ENCODE measurements at regions not wholly inside any gene's neighbourhood (a gene's known extent, or its start where the extent isn't known, plus 50 kb on each side); places are given as distances from the start of the nearest gene placed in this dataset.

DNA sequence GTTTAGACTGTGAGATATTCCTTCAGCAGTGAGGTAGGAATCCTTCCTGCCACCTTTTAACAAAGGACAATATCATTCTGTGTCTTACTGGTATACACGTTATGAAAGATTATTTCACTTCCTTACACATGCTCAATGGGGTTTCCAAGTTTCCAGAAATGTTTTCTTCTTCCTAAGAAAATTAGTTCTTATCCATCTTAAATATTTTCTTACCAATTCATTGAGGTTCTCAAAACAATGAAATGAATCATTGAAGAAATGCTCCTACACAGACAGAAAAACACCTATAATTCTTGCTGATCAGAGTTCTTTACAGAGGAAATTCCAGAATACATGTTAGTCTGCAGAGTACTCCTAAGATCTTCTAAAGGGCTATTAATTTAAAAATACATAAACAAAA is 51.4 kb upstream of the SEC61G start:
- no peak for DNase-seq

DNA sequence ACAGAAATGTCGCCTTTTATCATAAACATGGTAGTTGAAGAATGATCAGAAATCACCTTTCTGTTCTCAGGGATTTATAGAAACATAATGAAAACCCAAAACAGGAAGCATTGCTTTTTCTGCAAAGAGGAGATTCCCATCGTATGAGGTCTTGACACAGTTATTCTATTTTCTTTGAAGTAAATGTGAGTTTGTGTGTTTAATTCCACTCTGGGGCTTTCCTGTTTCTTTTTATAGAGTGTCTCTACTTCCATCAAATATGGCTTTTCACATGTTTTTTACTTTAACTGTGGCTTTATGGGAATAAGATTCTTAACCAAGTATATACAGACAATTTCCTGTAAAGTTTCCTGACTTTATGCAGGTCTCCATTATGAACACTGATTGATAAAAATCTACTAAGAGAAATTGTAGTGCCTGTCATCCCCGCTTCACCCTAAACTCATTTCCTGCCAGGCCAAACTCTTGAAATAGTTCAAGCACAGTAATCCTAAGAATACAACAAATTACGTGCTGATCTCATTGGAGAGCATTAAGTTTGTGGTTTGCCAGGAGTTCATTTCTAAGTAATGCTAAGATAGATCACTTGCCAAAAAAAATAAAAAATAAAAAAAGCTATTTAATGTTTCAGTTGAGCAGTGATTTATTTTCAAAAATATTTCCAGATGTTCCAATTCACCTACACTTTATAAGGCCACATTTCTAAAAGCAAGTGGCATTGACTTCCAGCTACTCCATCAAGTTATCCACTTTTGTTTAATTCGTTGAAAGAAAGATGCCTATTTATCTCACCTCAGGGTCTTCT is 52.2 kb upstream of the SEC61G start:
- no peak for DNase-seq

DNA sequence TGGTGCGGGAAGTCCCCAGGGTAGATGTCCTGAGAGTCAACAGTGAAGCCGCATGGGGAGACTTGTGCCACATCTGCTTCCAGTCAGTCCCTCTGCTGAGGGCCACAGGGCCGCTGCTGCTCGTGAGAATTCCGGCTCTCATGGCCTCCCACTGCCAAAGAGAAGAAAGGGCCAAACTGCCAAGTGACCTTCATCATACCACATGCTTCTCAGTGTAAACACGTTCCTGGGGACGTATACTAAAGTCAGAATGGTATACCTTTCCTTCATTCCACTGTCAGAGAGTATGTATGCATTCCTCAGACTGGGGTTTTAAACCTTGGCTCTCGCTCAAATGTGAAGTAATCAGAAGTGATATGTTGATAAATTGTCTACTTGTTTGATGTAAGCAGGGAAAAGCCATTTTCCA is 52.8 kb upstream of the SEC61G start:
- no peak for DNase-seq

DNA sequence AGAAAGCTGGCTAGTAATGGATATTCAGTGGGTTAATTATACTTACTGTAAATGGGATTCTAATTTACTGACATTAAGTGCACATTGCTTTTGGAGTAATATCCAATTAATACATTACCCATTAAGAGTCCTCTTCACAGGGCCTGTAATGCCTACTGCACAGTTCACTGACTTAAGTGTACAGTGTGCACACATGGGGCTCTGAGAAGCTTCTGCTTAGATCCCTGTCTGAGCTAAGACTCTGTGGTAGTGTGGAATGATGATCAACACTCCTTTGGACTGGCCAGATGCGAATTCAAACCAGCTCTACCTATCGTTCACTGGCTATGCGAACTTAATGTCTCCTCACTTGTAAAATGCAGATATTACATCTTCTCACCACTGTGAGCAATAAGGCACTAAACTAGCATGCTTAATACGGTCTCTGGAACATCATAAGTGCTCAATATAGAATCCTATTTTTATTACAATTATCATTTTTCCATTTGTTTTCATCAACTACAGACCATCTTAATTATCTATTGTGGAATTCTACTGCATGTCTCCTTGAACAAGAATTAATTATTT is 53.8 kb upstream of the SEC61G start:
- no peak for DNase-seq

DNA sequence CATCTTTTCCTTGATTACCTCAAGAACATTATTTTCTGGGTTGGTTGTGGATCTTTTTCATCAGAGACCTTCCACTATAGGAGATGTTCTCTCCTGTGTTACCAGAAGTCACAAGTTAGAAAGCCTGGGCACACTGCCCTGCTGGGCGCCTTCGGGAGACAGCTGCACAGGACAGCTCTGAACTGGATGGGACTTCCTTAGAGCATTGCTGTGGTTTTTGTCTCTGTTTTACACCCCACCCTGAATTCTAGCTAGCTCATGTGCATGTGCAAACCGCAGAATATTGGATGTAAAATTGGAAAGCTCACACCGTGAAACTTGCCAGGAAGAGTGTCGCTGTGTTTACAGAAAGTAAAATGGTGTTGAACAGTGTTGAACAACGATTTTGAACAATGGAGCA is 54.4 kb upstream of the SEC61G start:
- no peak for DNase-seq

DNA sequence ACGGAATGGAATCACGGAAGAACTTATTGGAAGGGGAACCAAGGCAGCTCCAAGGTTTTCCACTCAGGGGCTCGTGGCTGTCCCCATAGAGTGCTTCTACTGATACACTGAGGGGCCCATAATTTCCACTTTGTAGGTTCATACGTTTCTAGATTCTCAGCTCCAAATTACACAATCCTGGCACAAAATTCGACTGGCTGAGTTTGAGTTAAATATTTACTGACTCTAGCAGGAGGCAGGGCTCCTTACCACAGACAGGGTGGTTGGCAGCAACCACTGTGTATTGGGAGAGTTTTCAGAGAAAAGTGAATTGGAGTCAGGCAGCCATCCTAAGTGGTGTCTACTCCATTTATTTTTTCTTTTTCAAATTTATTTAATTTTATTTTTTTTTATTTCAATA is 55.4 kb upstream of the SEC61G start:
- no peak for DNase-seq

DNA sequence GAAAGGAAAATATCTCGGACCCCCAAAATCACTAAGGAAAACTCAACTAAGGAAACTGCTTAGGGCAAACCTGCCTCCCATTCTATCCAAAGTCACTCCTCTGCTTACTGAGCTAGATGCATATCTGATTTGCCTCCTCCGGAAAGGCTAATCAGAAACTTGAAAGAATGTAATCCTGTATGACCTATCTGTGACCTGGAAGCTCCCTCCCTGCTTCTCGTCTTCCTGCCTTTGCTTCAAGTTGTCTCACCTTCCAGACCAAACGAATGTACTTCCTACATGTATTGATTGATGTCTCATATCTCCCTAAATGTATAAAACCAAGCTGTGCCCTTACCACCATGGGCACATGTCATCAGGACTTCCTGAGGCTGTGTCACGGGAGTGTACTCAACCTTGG is 58.1 kb upstream of the SEC61G start:
- no peak for DNase-seq

DNA sequence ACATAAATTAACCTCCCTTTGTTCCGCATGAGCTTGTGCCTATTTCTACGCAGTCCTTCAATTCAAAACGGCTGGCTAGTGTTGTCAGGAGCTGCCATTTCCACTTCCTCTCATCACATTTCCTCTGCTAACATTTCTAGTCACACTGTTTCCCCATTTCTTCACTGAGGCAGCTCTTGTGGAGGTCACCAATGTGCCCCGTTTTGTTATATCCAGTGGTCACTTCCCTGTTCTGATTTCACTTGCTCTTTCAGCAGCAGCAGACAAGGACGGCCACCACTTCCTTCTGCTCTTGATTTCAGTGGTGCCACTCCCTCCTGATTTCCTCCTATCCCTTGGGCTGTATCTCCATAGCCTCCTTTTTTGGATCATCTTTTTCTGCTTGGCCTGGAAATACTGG is 64.8 kb upstream of the SEC61G start:
- DNase-seq = no peak

DNA sequence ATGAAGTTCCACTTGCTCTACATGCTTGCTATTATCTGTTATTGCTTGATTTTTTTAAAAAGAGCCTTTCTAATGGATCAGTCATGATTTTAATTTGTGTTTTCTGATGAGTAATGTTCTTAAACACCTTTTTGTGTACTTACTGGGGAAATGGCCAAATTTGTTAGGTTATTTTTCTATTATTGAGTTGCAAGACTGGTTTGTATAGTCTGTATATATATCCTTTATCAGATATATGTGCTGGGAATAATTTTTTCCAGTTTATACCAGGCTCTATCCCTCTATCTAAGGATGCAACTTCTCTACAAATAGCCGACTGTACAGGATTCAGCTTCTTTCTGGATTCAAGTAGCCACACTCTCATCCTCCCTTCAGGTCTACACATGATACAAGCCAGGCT is 65.6 kb upstream of the SEC61G start:
- no peak for DNase-seq

DNA sequence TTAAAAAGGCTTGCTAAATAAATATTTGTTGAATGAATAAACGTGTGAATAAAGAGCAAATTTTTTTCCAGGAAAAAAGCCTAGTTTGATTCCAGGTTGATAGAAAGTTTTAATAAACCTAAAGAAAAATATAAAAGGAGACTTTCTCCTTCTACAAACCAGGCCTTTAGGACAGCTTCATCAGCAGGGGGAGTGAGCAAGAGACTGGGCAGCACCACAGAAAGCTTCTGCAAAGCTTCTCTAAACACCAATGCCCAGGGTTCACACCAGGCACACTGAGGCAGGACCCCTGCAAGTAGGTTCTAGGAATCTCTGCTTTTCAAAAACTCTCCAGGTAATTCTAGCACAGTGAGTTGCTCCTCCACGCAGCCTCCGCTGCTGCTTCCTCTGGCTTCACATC is 66.4 kb upstream of the SEC61G start:
- no peak for DNase-seq

DNA sequence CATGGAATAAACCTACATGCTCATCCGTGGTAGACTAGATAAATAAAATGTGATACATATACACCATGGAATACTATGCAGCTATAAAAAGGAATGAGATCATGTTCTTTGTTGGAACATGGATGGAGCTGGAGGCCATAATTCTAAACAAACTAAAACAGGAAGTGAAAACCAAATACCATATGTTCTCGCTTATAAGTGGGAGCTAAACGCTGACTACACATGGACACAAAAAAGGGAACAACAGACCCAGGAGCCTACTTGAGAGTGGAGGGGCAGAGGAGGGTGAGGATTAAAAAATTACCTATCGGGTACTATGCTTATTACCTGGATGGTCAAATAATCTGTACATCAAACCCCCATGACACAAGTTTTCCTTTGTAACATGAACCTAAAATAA is 68.7 kb upstream of the SEC61G start:
- DNase-seq = no peak

DNA sequence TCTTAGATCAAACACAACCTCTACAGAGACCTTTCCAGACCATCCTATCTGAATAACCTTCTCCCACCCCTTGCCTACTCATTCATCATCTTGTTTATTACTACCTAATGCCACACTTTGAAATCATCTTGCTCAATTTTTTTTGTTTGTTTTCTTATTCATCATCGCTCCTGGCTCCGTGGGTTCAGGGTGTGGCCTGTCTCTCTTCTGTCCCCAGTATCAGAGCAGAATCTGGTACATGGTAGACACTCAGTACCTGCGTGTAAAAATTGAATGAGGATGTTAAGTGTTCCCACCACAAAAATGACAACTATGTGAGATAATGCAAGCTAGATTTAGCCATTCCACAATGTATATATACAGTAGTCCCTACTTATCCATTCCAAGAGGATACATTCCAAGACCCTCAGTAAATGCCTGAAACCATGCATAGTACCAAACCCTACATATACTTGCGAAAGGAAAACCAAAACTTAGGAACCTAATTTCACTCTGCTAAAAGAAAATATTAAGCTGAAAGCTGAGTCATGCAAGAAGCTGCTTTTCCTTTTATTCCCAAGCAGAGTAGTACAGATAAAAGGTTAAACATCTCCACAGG is 72.1 kb upstream of the SEC61G start:
- no peak for DNase-seq

DNA sequence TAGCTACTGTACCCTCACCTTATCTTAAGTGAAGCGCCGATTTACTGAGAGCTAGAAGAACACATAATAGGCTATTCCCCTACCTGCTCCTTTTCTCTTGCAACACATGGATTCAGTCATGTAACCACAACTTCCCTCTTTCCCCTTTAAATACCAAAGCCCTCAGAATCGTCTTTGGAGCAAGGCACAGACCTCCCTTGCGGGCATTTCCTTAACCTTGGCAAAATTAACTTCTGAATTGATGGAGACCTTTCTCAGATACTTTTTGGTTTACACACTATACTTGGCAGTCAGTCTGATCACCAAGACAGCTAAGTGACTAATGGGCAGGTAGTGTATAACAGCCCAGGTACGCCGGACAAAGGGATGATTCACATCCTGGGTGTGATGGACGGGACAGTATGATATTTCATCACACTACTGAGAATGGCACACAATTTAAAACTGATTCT is 72.7 kb upstream of the SEC61G start:
- no peak for DNase-seq

DNA sequence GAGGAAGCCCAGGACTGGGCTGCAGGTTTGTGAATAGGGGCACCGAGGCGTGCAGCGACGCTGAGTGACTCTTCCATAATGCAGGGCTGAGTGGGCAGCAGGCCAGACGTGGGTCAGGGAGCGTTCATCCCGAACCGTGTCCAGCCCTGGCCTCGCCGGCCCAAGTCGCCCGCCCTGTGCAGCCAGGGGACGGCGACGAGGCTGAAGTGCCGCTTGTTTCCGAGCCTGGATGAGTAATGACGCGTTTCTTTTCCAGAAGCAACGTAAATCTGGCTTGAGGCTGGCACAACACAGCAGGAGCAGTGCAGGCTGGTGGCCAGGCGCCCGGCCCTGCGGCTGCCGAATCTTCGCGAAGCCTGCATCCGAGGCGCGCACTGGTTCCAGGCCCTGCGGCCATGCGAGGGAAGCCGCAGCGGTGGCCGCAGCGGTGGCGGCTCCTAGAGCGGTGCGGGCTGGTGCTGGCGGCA is 74.0 kb upstream of the SEC61G start:
- no peak for DNase-seq

DNA sequence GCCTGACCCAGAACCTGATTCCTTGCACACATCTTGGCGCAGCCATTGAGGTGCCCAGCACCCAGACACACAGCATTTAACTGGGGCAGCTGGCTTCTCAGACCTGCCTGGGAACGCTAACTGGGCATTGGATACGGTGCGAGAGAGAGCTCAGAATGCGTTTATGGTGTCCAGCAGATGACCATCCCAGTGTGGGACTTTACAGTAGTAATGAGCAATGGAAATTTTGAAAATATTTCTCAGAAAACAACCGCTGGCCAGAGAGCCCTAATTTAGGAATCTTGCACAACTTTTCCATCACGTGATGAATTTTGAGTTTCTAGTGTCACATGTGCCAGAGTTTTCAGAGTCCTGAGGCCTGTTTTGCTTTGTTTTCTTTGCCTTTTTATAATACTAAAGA is 78.2 kb upstream of the SEC61G start:
- no peak for DNase-seq

DNA sequence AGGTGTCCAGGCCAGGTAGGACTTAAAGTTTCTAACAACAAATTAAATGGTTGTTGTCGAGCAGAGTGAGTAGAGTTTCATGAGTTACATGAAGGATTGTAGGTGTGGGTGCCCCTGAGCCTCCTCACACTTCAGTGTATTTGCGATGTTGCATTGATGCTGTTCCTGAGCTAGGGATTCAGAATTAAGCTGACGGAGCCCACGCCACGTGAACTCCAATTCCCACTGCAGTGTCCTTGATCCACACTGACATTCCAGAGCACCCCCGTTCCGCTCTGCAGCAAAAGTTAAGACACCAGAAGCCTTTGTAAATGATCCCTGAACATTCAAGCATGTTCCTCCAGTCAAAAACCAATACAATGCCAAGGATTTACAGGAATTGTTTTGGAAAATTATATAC is 78.8 kb upstream of the SEC61G start:
- DNase-seq = no peak

DNA sequence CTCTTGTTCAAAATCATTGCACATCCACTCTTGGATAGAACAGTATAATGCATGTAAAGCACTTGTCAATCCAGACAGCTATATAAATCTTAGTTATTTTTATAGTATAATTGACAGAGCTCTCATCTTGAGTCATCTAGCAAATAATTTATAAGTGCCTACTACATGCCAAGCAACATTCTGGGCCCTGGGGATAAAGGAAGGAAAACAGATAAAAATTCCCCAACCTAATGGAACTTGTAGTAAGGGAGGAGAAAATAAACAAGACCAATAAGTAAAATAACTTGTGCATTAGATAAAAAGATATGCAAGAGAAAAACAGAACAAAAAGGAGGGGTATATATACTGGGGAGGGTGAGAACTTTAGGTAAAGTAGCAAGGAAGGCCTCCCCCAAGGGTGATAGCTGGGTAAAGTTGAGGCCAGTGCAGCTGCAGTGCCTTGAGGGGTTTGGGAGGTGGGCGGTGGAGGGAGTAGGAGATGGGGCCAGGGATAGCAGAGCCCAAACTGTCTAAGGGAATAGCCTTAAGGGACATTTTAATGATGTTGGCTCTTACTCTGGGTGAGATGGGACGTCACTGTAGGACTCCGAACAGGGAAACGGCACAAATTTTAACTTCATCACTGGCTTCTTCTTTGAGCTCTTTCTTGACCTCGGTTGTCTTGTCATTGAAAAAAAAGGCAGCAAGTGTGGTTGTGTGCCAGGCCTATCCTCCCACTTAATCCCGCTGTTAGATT is 79.3 kb upstream of the SEC61G start:
- no peak for DNase-seq

DNA sequence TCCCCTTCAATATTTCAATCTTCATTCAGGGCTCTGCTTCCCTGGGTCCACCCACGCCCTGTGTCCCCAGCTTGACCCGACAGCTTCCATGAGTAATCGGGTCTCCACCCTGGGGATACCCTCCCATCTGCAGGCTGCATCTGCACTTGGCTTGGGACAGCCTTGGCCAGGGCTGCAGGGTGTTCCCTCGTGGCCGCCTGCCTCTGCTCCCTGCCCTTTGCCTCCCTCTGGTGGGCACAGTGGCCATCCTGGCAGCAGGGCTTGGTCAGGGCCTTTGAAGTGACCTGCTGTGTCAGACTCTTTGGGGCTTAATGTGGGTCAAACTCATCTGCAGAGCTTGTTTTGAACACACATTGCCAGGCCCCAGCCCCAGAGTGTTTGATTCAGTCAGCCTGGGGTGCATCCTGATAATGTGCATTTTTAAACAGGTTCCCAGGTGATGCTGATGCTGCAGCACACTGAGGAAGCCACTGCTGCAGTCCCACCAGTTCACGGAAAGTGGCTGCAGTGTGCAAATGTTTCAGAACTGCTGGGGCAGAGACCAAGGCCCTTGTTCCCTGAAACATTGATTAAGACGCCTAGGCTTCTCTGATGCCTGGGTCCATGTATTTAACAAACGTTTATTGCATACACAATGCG is 80.7 kb upstream of the SEC61G start:
- no peak for DNase-seq

DNA sequence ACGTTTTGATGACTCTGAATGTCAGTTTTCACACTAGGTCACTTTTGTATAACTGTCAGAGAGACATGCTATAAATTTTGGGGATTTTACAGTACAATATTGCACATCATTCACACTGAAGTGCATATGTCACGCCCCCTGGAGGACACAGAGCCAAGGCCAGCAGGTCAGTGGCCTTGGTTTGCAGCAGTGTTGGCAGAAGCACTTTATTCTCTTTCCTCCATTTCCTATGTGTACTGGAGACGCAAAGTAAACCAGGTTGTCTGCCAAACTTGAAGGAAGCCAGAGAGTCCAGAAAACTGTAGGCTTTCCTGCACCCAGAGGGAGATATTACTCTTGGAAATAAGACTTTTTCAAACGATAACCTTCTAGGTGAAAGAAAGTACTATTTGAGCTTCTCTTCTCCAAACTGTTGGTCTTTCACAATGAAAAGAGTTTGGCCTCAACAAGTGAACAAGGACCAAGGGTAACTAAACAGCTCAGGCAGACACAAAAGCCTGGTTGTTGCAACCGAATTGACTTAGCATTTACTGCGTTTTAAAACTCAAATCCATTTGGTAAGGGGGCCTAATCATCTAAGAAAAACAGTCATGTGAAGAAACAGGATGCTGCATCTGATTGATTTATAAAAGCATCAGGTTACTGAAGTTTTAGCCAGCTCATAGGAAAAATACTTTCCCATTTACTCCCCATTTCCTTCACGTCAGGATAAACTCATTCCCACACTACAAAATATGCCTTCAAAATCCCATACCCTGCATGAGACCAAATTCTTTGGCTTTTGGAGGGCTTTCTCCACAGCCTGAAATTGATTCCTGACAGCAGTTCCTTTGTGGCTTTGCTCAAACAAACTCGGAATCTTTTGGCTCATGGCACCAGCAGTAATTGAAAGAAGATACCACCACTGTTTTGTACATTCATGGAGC is 83.0 kb upstream of the SEC61G start:
- peak; percentile 29 for DNase-seq

DNA sequence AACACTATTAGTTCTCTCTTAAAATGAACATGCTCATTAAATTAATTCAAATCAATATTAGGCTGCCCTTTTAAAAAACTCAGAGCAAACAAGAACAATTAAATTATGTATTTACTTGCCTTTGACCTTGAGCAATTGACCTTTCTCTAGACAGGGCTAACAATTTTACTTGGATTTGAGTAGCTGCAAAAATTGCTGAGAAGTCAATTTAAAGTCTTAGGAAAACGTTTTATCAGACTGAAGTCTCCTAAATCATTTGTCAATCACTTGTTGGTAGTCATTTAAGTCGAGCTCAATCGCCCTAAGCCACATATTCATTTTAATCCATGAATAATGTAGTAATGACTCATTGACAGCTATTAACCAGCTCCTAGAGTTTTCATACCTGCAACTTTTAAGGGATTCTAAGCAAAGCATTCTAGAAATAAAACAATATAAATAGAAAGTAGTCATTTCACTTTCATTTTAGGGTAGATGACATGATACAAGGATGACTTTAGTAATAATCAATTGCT is 84.9 kb upstream of the SEC61G start:
- no peak for DNase-seq

DNA sequence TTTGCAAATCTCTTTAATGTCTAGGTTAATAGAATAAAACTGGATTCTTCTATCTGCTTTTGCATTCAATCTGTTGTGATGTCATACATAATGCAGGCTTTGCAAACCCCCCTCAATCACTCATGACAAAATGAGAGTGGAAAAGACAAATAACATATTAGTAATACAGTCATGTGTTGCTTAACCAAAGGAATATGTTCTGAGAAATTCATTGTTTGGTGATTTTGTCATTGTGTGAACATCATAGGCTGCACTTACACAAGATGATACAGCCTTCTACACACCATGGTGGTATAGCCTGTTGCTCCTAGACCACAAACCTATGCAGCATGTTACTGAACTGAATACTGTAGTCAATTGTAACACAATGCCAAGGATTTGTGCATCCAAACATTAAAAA is 87.3 kb upstream of the SEC61G start:
- DNase-seq = no peak

DNA sequence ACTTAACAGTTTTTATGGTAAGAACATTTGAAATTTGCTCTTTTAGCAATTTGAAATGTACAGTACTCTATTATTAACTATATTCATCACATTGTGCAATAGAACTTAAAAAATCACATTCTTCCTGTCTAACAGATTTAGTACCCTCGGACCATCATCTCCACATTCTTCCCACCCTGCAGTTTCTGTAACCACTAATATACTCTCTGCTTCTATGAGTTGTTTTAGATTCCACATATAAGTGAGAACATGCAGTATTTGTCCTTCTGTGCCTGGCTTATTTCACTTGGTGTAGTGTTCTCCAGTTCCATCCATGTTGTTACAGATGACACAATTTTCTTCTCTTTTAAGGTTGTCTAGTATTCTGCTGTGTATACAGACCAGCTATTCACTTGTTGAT is 88.9 kb upstream of the SEC61G start:
- DNase-seq = no peak
